ENCODE measurements at regions not wholly inside any gene's neighbourhood (a gene's known extent, or its start where the extent isn't known, plus 50 kb on each side); places are given as distances from the start of the nearest gene placed in this dataset.

DNA sequence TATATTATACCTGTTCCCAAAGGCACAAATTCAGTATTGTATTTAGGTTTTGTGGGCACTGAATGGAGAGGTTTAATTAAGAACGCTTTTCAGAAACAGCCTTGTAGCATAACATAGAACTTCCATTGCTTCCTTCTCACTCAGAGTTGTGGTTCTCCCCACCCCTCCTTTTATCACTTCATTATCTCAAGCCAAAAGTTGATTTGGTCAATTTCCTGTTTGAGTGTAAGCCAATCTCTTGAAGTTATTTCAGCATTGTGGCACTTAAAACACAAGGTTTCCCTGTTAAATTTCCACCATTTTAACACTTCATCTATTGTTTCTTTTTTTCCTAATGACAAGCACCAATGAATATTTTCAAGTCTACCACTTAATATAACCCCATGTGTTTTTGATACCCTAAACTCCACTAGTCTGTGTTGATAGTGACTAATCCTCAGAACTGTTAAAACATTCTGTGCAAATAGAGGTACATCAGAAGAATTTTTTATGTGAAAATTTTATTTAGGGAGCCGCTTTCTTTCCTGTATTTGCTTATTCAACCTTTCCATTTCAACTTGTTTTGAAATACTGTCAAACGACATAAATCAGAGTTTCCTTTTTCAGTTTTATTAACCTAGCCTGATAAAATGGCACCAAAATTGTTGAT, 340.1 kb downstream of the BCAT1 start:
- TF ChIP-seq, protein P1, sequence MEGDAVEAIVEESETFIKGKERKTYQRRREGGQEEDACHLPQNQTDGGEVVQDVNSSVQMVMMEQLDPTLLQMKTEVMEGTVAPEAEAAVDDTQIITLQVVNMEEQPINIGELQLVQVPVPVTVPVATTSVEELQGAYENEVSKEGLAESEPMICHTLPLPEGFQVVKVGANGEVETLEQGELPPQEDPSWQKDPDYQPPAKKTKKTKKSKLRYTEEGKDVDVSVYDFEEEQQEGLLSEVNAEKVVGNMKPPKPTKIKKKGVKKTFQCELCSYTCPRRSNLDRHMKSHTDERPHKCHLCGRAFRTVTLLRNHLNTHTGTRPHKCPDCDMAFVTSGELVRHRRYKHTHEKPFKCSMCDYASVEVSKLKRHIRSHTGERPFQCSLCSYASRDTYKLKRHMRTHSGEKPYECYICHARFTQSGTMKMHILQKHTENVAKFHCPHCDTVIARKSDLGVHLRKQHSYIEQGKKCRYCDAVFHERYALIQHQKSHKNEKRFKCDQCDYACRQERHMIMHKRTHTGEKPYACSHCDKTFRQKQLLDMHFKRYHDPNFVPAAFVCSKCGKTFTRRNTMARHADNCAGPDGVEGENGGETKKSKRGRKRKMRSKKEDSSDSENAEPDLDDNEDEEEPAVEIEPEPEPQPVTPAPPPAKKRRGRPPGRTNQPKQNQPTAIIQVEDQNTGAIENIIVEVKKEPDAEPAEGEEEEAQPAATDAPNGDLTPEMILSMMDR (IDR thresholded peaks at IDR 0.05; ENCODE audit: unreplicated experiment): no peak
- no peak overlapping the region for H3K27ac Mint-ChIP-seq

DNA sequence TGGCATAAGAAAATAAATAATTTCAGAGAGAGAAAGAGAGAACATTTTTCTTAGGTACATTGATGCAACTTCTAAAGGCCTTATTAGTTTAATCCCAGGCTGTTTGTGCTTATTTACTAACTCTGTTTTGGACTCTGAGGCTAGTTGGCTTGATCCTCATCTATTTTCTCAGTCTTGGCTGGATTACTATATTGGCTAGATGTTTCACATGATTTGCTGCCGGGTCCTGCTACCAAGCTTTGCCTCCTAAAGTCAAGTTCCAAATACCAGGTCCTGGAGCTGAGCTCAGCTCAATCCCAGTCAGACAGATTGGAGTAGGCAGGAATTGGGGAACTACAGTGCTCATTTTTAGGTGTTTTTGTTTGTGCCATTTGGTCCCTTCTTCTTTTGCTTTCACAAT, 340.8 kb downstream of the BCAT1 start:
- no peak overlapping the region for H3K27ac Mint-ChIP-seq
- H3K4me1 Mint-ChIP-seq (ENCODE audit: low read depth): no peaks in the 10 kb centered on the region
- no peak overlapping the region for H3K4me3 Mint-ChIP-seq (ENCODE audit: low read depth)
- DNase-seq (ENCODE audit: low spot score, unreplicated experiment): no peak
- peaks cover 20% of the 10 kb centered on the region for H3K9me3 Mint-ChIP-seq (ENCODE audit: low read depth)
- no peaks in the 10 kb centered on the region for H3K27me3 Mint-ChIP-seq
- no peaks in the 10 kb centered on the region for H3K36me3 Mint-ChIP-seq (ENCODE audit: insufficient read depth)
- TF ChIP-seq, protein P1 (IDR thresholded peaks at IDR 0.05; ENCODE audit: unreplicated experiment): no peak

More for the DNA sequence above, 340.1 kb downstream of the BCAT1 start:
- DNase-seq (ENCODE audit: low spot score, unreplicated experiment): no peak
- Mint-ChIP-seq H3K27me3 (no peaks in the 10 kb centered on the region), H3K4me3 (ENCODE audit: low read depth) (no peak overlapping the region), H3K36me3 (ENCODE audit: insufficient read depth) (no peaks in the 10 kb centered on the region), H3K9me3 (ENCODE audit: low read depth) (peaks cover 20% of the 10 kb centered on the region), H3K4me1 (ENCODE audit: low read depth) (no peaks in the 10 kb centered on the region)

DNA sequence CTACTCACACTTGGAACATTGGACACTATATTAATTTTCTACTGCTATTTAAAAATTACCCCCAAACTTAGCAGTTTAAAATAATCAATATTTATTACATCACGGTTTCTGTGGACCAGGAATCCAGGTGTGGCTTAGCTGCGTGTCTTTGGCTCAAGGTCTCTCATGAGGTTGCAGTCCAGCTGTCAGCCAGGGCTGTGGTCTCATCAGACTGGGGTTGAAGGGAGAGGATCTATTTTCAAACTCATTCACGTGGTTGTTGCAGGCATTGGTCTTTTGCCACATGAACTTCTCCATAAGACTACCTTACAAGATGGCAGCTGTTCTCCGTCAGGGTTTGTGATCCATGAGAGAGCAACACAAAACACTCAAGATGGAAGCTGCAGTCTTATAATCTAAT, 343.0 kb downstream of the BCAT1 start:
- peaks cover 14% of the 10 kb centered on the region for H3K9me3 Mint-ChIP-seq (ENCODE audit: low read depth)
- TF ChIP-seq, protein P1 (IDR thresholded peaks at IDR 0.05; ENCODE audit: unreplicated experiment): no peak
- H3K4me3 Mint-ChIP-seq (ENCODE audit: low read depth): no peak overlapping the region
- no peaks in the 10 kb centered on the region for H3K4me1 Mint-ChIP-seq (ENCODE audit: low read depth)
- H3K36me3 Mint-ChIP-seq (ENCODE audit: insufficient read depth): no peaks in the 10 kb centered on the region
- H3K27ac Mint-ChIP-seq: no peak overlapping the region
- no peaks in the 10 kb centered on the region for H3K27me3 Mint-ChIP-seq
- no peak for DNase-seq (ENCODE audit: low spot score, unreplicated experiment)

DNA sequence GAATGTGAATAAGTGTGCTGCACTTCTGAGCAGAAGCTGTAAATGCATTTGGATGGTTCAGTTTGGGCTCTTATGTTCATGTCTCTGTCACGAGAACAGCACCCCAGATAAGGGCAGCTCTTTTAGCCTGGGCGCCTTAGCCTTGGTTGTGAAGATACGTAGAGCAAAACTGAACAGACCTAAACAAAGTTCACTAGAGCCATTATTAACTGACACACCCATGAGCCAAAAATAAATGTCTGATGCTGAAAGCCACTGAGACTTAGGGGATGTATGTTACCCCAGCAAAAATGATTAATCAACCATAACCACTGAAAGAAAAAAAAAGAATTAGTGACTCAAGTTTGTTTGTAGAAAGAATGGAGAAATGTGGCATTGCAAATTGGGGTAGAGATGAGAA, 343.4 kb downstream of the BCAT1 start:
- H3K27me3 Mint-ChIP-seq: no peaks in the 10 kb centered on the region
- TF ChIP-seq, protein P1 (IDR thresholded peaks at IDR 0.05; ENCODE audit: unreplicated experiment): no peak
- no peak for DNase-seq (ENCODE audit: low spot score, unreplicated experiment)
- peaks cover 12% of the 10 kb centered on the region for H3K9me3 Mint-ChIP-seq (ENCODE audit: low read depth)
- H3K4me3 Mint-ChIP-seq (ENCODE audit: low read depth): no peak overlapping the region
- no peaks in the 10 kb centered on the region for H3K4me1 Mint-ChIP-seq (ENCODE audit: low read depth)
- no peak overlapping the region for H3K27ac Mint-ChIP-seq
- no peaks in the 10 kb centered on the region for H3K36me3 Mint-ChIP-seq (ENCODE audit: insufficient read depth)

DNA sequence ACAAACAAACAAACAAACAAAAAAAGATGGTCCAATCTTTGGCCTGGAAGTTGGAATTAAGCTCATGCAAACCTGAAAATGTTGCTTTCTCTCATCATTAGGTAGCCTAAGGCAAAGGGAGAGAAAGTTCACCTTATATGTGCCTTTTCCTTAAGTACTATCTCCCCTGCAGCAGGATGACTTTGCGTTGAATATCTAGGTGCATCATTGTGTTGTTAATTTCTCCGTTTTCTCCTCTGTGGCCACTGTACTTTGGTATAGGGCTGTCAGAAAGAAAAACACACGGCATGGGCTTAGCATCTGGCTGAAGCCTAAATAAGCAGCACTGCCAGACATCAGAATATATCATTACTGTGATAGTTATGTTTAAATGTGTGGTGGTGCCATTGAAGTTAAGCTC, 345.5 kb downstream of the BCAT1 start:
- Mint-ChIP-seq H3K27me3 (no peaks in the 10 kb centered on the region), H3K27ac (no peak overlapping the region), H3K4me3 (ENCODE audit: low read depth) (no peak overlapping the region), H3K36me3 (ENCODE audit: insufficient read depth) (no peaks in the 10 kb centered on the region), H3K9me3 (ENCODE audit: low read depth) (peaks cover 5% of the 10 kb centered on the region), H3K4me1 (ENCODE audit: low read depth) (no peaks in the 10 kb centered on the region)
- TF ChIP-seq, protein P1 (IDR thresholded peaks at IDR 0.05; ENCODE audit: unreplicated experiment): no peak
- no peak for DNase-seq (ENCODE audit: low spot score, unreplicated experiment)
